NCI-H510A treated with DMSO at 0.1 percent for 48 hours (cell line): ENCODE measurements at regions not wholly inside any gene's neighbourhood (a gene's known extent, or its start where the extent isn't known, plus 50 kb on each side); places are given as distances from the start of the nearest gene placed in this dataset.
"Not testable (repeated sequence)": the region's sequence is repeated elsewhere in the genome, so short reads cannot be mapped to it uniquely, and the experiment has no call there.

Source experiments
- DNase-seq: peaks from one replicate; lab custom pipeline; 2025; lab: John Stamatoyannopoulos, UW

DNA sequence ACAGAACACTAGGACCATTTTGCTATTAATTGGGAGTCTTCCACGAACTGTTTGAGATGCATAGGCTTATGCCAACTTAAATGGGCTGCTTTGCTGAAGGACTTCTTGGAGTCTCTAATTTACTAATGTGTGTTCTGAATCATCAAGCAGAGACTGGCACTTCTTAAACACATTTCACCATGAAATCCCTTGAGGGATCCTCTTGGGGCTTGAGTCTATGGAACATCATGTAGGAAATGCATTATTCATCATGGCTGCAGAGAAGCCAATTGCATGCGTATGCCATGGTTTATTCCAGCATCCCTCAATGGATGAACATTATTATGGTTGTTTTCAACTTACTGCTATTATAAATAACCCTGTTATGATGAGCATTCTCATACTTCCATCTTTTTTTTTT, 73.4 kb downstream of the FGD2 start:
- no peak for DNase-seq

DNA sequence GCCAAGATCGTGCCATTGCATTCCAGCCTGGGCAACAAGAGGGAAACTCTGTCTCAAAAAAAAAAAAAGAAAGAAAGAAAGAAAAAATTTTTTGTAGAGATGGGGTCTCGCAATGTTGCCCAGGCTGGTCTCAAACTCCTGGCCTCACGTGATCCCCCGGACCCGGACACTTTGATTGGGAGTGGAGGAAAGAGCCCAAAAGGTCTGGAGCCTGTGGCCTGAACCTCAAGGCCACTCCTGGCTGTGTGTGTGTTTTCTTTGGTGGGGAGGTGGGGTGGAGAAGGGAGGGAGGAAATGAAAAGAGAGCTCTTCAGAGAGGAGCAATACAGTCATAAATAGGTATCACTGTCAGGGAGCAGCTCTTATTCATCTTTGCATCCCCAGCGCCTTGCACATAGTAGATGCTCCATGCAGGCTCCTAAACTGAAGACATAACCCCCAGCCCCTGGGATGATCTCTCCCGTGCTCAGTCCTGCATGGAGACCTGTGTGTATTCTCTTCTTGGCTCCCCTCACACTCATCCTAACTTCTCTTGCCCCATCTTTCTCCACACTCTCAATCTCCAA, 75.7 kb downstream of the FGD2 start:
- no peak for DNase-seq

- no peak for DNase-seq
Measured at GRCh38 chr6:37082390-37083130, 77.1 kb downstream of the FGD2 start.

DNA sequence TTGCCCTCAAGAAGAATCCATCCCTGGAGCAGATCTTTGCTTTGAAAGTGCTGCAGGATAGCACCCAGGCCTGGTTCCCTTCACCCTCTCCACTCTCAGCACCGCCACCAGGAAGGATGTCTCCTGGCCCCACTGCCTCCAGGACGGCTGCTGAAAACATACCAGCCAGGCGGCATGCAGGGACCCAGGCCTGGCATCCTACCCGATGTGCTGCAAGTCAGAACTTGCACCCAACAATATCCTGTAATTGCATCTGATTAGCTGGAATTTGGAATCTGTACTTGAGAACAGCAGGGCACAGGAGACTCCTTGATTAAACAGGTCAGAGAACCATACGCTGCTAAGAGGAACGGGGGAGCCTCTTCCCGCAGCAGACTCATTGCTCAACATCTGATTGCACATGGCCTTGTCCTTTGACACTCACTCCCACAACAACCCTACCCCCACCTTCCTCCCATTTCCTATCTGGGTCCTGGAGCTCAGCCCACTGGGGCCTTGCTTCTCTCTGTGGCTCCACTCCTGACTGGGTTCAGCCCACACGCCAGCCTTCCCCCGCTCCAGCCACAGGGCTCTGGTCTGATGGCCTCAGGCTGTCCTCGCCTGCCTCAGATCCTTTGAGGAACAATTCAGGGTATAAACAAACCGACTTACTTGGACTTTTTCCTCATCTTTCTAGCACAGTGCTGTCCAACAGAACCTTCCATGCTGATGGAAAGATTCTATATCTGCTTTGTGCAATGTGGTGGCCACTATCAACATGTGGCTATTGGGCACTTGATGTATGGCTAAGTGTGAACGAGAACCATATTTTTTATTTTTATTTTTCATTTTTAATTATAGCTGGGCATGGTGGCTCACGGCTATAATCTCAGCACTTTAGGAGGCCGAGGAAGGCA, 78.0 kb downstream of the FGD2 start:
- DNase-seq, result peak; percentile 32

DNA sequence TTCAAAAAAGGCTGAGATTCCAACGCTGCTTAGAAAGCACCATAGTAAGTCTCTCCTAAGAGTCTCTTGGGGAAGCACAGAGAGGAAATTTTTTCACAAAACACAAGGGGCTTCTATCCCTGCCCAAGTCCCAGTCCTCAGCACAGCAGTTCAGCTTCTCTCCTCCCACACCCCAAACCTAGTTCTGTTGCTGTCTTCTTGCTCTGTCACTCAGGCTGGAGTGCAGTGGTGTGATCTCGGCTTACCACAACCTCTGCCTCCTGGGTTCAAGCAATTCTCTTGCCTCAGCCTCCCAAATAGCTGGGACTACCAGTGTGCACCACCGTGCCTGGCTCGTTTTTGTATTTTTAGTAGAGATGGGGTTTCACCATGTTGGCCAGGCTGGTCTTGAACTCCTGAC, 79.2 kb downstream of the FGD2 start:
- DNase-seq, result not testable (repeated sequence)

GRCh38 chr6:37085198-37085597, 79.7 kb downstream of the FGD2 start:
- no peak for DNase-seq

DNA sequence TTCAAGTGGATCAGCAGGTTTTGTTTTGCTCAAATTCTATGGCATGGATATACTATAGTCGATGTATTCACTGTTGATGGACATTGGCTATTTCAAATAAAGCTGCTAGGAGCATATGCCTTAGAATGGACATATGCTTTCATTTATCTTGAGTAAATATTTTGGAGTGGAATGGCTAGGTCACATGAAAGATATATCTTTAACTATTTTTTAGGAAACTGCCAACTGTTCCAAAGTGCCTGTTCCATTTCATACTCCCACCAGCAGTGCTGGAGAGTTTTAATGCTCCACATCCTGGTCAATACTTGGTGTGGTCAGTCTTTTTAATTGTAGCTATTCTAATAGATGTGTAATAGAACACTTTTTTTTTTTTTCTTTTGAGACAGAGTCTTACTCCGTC, 81.1 kb upstream of the PIM1 start:
- no peak for DNase-seq

DNA sequence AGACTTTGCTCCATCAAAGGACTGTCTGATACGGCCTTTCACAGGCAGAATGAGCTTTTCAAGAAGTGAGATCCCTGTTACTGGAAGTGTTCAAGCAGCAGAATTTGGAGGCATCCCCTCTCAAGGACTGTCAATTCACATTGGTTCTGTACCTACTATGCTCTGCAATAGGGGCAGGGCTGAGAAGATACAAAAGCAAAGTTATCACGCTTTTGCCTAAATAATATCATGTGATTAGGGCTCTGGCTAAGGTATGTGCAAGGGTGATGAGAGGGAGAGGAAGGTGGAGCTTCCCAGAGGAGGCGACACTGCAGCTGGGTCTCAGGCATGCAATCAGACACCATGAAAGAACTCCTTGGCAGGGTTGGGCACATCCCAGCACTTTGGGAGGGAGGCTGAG, 80.2 kb upstream of the PIM1 start:
- no peak for DNase-seq

- not testable (repeated sequence) for DNase-seq
Measured at GRCh38 chr6:37091104-37091503, 78.8 kb upstream of the PIM1 start.

- DNase-seq, result not testable (repeated sequence)
Measured at GRCh38 chr6:37091586-37091985, 78.4 kb upstream of the PIM1 start.

- no peak for DNase-seq
Measured at GRCh38 chr6:37092923-37093727, 76.8 kb upstream of the PIM1 start.

GRCh38 chr6:37093728-37094069, 76.3 kb upstream of the PIM1 start:
- no peak for DNase-seq

GRCh38 chr6:37095997-37096396, 74.0 kb upstream of the PIM1 start:
- no peak for DNase-seq

GRCh38 chr6:37097335-37097734, 72.6 kb upstream of the PIM1 start:
- DNase-seq, result no peak

DNA sequence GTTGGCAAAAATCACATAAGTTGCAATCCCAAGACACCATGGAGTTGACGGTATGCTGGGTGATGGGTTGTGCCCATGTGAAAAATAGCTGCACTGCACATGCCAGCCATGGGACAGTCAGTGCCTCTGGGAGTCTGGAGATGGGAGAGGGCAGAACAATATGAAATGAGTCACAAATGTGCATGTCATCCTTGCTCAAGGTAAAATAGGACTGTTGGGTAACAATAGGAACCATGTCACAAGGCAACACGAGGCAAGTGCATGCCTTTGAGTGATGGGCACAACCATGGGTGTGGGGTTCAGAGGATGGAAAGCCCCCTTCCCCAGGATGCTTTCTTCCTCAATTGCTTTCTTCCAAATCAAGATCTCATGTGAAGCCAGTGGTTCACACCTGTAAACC, 70.5 kb upstream of the PIM1 start:
- DNase-seq, result no peak

GRCh38 chr6:37100745-37101144, 69.2 kb upstream of the PIM1 start:
- no peak for DNase-seq

- no peak for DNase-seq
Measured at GRCh38 chr6:37101991-37102298, 68.0 kb upstream of the PIM1 start.

- peak; percentile 98 for DNase-seq
Measured at GRCh38 chr6:37102299-37103168, 67.4 kb upstream of the PIM1 start.

GRCh38 chr6:37103169-37104039, 66.5 kb upstream of the PIM1 start:
- DNase-seq, result peak; percentile 98

DNA sequence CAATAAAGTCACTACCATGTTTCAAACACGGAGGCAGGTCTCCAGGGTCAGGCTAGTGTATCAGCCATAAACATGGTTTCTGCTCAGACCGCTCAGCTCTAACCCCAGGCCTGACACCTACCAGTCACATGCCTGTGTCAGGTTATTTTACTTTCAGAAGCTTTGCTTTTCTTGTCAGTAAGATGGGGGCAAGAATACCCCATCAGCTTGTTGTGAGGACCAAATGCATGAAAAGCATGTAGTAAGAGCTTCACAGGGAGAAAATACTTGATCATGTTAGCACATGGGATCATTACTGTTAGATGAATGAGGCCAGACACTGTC, 65.2 kb upstream of the PIM1 start:
- DNase-seq, result no peak
